Fibroblast of pulmonary artery (primary cell): ENCODE measurements at regions not wholly inside any gene's neighbourhood (a gene's known extent, or its start where the extent isn't known, plus 50 kb on each side); places are given as distances from the start of the nearest gene placed in this dataset.

Experiments used
- DNase-seq: peaks from one replicate; pipeline ENCODE4 v3.0.0-alpha.2; 2010; ENCODE audit warnings: low read depth
- H3K4me3 ChIP-seq: replicated peaks from 2 replicates; pipeline ENCODE4 v1.5.1; 2011; ENCODE audit warnings: low read depth, mild to moderate bottlenecking, control low read depth, low read length, moderate library complexity
- CTCF ChIP-seq: IDR thresholded peaks from 2 replicates; pipeline ENCODE4 v1.5.1; 2011; ENCODE audit warnings: mild to moderate bottlenecking, control low read depth, low read length, inconsistent platforms; ENCODE audit errors: missing control alignments

- no peak for TF ChIP-seq CTCF
- H3K4me3 ChIP-seq = no peak overlapping the region
- no peak for DNase-seq
Observed at GRCh38 chr3:99434190-99434589, 204.2 kb upstream of the COL8A1 start.

- DNase-seq = peak; percentile 17
- TF ChIP-seq CTCF = no peak
- H3K4me3 ChIP-seq = no peak overlapping the region
Observed at GRCh38 chr3:99430348-99431134, 207.9 kb upstream of the COL8A1 start.

GRCh38 chr3:99429502-99429901, 208.9 kb upstream of the COL8A1 start:
- no peak for DNase-seq
- TF ChIP-seq CTCF = no peak
- no peak overlapping the region for H3K4me3 ChIP-seq

GRCh38 chr3:99425930-99426329, 212.5 kb upstream of the COL8A1 start:
- no peak overlapping the region for H3K4me3 ChIP-seq
- TF ChIP-seq CTCF = no peak
- no peak for DNase-seq

GRCh38 chr3:99419116-99419515, 219.3 kb upstream of the COL8A1 start:
- DNase-seq = peak; percentile 54
- H3K4me3 ChIP-seq = no peak overlapping the region
- TF ChIP-seq CTCF = no peak

- no peak overlapping the region for H3K4me3 ChIP-seq
- no peak for TF ChIP-seq CTCF
- no peak for DNase-seq
Observed at GRCh38 chr3:99418709-99419108, 219.7 kb upstream of the COL8A1 start.

- DNase-seq = no peak
- no peak overlapping the region for H3K4me3 ChIP-seq
- no peak for TF ChIP-seq CTCF
Observed at GRCh38 chr3:99418209-99418635, 220.2 kb upstream of the COL8A1 start.
